AG09309 (cell line): ENCODE measurements at regions not wholly inside any gene's neighbourhood (a gene's known extent, or its start where the extent isn't known, plus 50 kb on each side); places are given as distances from the start of the nearest gene placed in this dataset.
"Not testable (repeated sequence)": the region's sequence is repeated elsewhere in the genome, so short reads cannot be mapped to it uniquely, and the experiment has no call there.

Experiments
- DNase-seq: peaks from one replicate; pipeline ENCODE4 v3.0.0-alpha.2; 2010; ENCODE audit warnings: low read depth
- H3K4me3 ChIP-seq: 2 replicates; pipeline ENCODE4 v1.5.1; 2011; ENCODE audit warnings: mild to moderate bottlenecking, low read depth, low read length, moderate library complexity; ENCODE audit not compliant: control insufficient read depth
- TF ChIP-seq, protein P1 (sequence below): IDR thresholded peaks from 2 replicates; pipeline ENCODE4 v1.5.1; 2011; ENCODE audit warnings: mild to moderate bottlenecking, low read depth, low read length, inconsistent platforms; ENCODE audit not compliant: insufficient read depth, control insufficient read depth; ENCODE audit errors: missing control alignments

DNA sequence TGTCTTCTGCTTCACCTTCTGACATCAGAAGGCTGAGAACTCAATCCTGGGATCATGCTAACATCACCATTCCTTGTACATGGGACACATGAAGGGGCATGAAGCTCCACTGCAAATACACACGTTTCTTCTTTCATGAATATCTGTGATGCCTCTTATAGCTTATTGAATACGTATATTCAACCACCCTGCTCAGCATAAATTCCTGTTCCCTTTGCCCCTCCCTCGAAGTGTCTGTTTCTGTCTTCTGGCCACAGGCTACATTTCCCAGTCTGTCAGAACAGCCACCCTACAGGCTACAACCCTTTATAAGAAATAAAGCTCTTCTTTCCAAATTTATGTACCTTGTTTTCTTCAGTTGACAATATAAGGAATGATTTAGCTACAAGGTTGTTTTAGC, 201.3 kb upstream of the STS start:
- H3K4me3 ChIP-seq = no peak overlapping the region
- no peak for DNase-seq
- TF ChIP-seq, protein P1, sequence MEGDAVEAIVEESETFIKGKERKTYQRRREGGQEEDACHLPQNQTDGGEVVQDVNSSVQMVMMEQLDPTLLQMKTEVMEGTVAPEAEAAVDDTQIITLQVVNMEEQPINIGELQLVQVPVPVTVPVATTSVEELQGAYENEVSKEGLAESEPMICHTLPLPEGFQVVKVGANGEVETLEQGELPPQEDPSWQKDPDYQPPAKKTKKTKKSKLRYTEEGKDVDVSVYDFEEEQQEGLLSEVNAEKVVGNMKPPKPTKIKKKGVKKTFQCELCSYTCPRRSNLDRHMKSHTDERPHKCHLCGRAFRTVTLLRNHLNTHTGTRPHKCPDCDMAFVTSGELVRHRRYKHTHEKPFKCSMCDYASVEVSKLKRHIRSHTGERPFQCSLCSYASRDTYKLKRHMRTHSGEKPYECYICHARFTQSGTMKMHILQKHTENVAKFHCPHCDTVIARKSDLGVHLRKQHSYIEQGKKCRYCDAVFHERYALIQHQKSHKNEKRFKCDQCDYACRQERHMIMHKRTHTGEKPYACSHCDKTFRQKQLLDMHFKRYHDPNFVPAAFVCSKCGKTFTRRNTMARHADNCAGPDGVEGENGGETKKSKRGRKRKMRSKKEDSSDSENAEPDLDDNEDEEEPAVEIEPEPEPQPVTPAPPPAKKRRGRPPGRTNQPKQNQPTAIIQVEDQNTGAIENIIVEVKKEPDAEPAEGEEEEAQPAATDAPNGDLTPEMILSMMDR = no peak

GRCh38 chrX:6941041-6941440, 206.5 kb upstream of the STS start:
- TF ChIP-seq, protein P1 = no peak
- no peak overlapping the region for H3K4me3 ChIP-seq
- no peak for DNase-seq

- not testable (repeated sequence) for H3K4me3 ChIP-seq, DNase-seq
Measured at GRCh38 chrX:6932942-6933341, 214.6 kb upstream of the STS start.

DNA sequence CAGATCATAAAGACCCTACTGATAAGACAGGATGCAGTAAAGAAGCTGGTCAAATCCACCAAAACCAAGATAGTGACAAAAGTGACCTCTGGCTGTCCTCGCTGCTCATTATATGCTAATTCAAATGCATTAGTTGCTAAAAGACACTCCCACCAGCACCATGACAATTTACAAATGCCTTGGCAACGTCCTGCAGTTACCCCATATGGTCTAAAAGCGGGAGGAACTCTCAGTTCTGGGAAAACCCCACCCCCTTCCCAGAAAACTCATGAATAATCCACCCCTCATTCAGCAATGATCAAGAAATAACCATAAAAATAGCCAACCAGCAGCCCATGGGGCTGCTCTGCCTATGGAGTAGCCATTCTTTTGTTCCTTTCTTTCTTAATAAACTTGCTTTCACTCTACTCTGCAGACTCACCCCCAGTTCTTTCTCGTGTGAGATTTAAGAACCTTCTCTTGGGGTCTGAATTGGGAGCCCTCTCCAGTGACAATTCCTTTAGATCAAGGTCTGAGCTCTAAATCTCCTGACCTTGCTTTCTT, 217.1 kb upstream of the STS start:
- TF ChIP-seq, protein P1 = no peak

GRCh38 chrX:6924443-6925077, 223.0 kb upstream of the STS start:
- no peak overlapping the region for H3K4me3 ChIP-seq
- no peak for DNase-seq
- TF ChIP-seq, protein P1 = no peak

More for the DNA sequence above, 217.1 kb upstream of the STS start:
- no peak for DNase-seq
- H3K4me3 ChIP-seq = no peak overlapping the region

DNA sequence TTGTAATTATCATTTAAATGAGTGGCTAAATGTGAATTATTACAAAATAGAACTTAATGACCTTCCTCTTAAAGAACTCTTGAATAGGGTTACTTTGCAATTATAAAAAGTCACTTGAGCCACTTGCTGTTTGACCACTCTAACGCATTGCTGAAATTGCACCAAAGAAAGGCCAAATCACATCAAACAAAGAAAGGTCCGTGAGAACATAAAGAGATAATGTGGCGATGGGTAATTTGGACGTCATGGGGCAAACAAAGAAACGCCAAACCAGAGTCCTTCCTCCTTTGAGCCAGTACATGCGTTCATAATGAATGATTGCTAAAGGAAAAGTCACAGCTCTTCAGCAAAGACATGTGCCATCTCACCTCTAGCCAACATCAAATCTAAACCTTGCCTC, 229.8 kb upstream of the STS start:
- TF ChIP-seq, protein P1 = no peak
- DNase-seq = no peak
- no peak overlapping the region for H3K4me3 ChIP-seq

GRCh38 chrX:6910218-6910617, 237.3 kb upstream of the STS start:
- no peak overlapping the region for H3K4me3 ChIP-seq
- no peak for DNase-seq
- TF ChIP-seq, protein P1 = no peak
